ENCODE measurements at regions not wholly inside any gene's neighbourhood (a gene's known extent, or its start where the extent isn't known, plus 50 kb on each side); places are given as distances from the start of the nearest gene placed in this dataset.

DNA sequence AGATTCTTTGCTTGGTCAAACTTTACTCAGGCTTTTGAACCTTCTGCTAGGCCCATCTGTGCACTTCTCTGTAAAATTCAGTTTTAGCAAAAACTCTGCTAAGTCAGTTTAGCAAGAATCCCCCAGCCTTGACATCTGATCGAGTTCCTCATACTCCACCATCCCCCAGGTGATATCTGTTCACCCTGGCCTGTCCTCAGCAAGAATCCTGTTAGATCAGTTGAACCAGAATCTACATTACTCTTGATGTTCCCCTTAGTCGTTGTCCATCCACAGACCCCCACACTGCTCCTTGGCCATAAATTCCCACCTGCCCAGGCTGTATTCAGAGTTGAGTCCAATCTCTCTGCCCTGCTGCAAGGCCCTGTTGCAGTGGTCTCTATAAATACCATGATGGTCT lies 162.6 kb downstream of the ZNF674 start:
- no peak overlapping the region for H3K4me3 Mint-ChIP-seq

DNA sequence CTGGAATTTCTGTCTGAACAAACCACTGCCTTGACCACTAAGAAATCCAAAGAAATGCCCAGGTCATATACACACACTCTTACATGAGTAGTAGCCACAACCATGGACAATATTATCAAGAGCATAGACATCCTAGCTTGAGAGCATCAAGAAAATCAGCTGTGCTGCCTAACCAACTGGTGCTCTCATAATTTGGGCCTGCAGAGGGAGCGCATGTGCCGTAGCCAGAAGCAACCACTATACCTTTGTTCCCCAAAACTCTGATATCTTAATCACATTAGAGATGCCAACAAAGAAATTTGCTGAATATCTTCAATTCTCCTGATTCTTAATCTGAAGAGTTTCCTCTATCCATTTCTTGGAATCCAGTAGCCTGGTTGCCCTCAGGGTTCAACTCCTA lies 163.6 kb downstream of the ZNF674 start:
- Mint-ChIP-seq H3K4me3 (no peak overlapping the region), H3K36me3 (ENCODE audit: low read depth) (no peaks in the 10 kb centered on the region), H3K27ac (no peak overlapping the region), H3K27me3 (ENCODE audit: low read depth) (peaks cover 4% of the 10 kb centered on the region), H3K4me1 (ENCODE audit: low read depth) (peaks cover 4% of the 10 kb centered on the region), H3K9me3 (no peaks in the 10 kb centered on the region)

More for the DNA sequence above, 162.6 kb downstream of the ZNF674 start:
- Mint-ChIP-seq H3K27ac (no peak overlapping the region), H3K9me3 (no peaks in the 10 kb centered on the region), H3K27me3 (ENCODE audit: low read depth) (peaks cover 4% of the 10 kb centered on the region), H3K4me1 (ENCODE audit: low read depth) (peaks cover 4% of the 10 kb centered on the region), H3K36me3 (ENCODE audit: low read depth) (no peaks in the 10 kb centered on the region)

DNA sequence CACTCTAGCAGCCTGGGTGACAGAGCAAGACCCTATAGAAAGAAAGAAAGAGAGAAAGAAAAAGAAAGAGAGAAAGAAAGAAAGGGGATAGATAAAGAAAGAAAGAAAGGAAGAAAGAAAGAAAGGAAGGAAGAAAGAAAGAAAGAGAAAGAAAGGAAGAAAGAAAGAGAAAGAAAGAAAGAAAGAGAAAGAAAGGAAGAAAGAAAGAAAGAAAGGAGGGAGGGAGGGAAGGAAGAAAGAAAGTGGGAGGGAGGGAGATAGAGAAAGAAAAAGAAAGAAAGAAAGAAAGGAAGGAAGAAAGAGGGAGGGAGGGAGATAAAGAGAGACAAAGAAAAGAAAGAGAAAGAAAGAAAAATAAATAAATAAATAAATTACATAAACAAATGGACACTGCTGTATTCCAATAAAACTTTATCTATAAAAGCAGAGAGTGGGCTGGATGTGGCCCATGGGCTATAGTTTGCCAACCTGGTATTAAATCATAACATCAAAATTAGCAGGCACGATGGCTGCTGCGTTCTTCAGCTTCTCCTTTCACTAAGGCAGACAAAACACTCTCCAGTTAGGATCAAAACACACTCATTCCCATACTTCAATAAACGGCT lies 165.0 kb downstream of the ZNF674 start:
- Mint-ChIP-seq H3K4me3 (no peak overlapping the region), H3K36me3 (ENCODE audit: low read depth) (no peaks in the 10 kb centered on the region), H3K9me3 (no peaks in the 10 kb centered on the region), H3K27me3 (ENCODE audit: low read depth) (peaks cover 4% of the 10 kb centered on the region), H3K4me1 (ENCODE audit: low read depth) (peaks cover 4% of the 10 kb centered on the region), H3K27ac (no peak overlapping the region)

DNA sequence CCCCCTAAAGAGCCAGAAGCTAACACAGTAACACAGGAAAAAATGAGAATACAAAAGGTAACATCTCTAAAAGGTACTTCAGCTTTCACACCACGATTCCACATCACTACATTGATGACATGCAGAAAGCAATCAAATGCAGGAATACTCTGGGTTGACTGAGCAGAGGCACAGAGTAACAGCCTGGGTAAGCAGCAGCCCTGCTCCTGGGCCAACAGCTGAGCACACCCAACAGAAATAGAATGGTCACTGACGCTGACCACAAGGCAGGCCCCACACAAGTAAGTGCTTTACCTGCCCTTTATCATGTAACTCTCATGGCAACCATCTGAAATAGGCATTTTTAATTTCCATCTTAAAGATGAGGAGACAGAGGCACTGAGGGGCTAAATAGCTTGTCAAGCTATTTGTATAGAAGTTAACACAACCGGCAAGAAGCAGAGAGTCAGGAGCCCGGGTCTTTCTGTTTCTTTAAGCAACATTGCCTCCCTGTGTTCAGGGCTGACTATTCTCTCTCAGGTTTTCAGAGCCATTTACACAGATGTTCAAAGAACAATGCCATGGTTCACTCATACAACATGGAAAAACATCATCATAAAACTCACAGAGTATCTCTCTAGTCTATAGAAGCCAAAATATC lies 168.9 kb downstream of the ZNF674 start:
- Mint-ChIP-seq H3K4me1 (ENCODE audit: low read depth) (peaks cover 3% of the 10 kb centered on the region), H3K9me3 (no peaks in the 10 kb centered on the region), H3K36me3 (ENCODE audit: low read depth) (no peaks in the 10 kb centered on the region), H3K27ac (no peak overlapping the region), H3K27me3 (ENCODE audit: low read depth) (peaks cover 2% of the 10 kb centered on the region), H3K4me3 (no peak overlapping the region)

DNA sequence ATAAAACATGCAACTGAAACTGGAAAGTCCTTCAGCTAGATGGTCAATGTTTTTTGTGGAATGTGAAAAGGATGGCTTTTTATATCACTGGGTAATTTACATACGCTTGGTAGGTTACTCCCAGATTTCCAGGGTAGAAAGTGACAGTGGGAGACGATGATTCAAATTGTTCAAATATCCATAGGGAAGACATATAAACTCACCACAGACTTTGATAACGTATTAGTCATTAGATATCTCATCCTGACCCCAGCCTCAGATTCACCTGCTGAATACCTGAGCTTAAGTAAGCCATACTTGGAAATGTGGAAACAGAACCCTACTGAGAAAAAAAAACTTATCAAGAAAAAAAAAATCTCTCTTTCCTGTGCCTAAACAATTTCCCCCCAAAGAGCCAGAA lies 169.4 kb downstream of the ZNF674 start:
- H3K4me3 Mint-ChIP-seq = no peak overlapping the region
- no peaks in the 10 kb centered on the region for H3K36me3 Mint-ChIP-seq (ENCODE audit: low read depth)
- H3K27ac Mint-ChIP-seq = no peak overlapping the region
- H3K9me3 Mint-ChIP-seq = no peaks in the 10 kb centered on the region
- no peaks in the 10 kb centered on the region for H3K27me3 Mint-ChIP-seq (ENCODE audit: low read depth)
- peaks cover 2% of the 10 kb centered on the region for H3K4me1 Mint-ChIP-seq (ENCODE audit: low read depth)

DNA sequence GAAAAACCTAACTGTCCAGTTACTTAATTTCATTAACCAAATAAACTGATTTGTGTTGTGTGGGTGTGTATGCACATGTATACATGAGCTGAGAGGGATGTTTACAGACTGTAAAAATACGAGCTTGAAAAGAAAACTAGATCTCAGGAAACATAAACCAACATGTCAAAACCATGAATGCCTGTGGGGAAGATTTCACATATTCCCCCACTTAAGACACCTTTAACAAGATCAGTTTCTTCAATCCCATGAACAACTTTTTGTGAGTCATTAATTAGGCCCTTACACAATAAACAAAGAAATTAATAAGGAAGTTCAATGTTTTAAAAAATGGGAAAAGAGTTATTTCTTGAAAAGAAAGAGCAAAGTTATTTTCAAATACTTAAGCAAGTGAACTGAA lies 170.8 kb downstream of the ZNF674 start:
- H3K27ac Mint-ChIP-seq = no peak overlapping the region
- H3K36me3 Mint-ChIP-seq (ENCODE audit: low read depth) = no peaks in the 10 kb centered on the region
- H3K4me3 Mint-ChIP-seq = no peak overlapping the region
- H3K27me3 Mint-ChIP-seq (ENCODE audit: low read depth) = no peaks in the 10 kb centered on the region
- H3K9me3 Mint-ChIP-seq = no peaks in the 10 kb centered on the region
- H3K4me1 Mint-ChIP-seq (ENCODE audit: low read depth) = no peaks in the 10 kb centered on the region

DNA sequence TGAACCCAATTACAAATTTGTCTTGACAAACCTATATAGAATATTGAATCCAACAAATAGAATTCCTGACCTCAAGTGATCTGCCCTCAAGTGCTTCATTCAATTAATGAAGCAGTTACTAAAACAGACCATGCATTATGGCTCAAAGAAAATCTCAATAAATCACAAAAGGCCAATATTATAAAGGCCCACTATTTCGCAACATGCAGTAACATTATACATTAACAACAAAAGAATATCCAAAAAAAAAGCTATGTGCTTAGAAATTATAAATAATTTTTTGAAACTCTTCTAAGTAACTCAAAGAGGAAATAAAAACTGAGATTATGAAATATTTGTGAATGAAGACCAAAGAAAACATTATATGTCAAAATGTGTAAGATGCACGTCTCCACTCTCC lies 177.7 kb downstream of the ZNF674 start:
- Mint-ChIP-seq H3K27me3 (ENCODE audit: low read depth) (no peaks in the 10 kb centered on the region), H3K36me3 (ENCODE audit: low read depth) (no peaks in the 10 kb centered on the region), H3K27ac (no peak overlapping the region), H3K9me3 (no peaks in the 10 kb centered on the region), H3K4me3 (no peak overlapping the region), H3K4me1 (ENCODE audit: low read depth) (no peaks in the 10 kb centered on the region)

DNA sequence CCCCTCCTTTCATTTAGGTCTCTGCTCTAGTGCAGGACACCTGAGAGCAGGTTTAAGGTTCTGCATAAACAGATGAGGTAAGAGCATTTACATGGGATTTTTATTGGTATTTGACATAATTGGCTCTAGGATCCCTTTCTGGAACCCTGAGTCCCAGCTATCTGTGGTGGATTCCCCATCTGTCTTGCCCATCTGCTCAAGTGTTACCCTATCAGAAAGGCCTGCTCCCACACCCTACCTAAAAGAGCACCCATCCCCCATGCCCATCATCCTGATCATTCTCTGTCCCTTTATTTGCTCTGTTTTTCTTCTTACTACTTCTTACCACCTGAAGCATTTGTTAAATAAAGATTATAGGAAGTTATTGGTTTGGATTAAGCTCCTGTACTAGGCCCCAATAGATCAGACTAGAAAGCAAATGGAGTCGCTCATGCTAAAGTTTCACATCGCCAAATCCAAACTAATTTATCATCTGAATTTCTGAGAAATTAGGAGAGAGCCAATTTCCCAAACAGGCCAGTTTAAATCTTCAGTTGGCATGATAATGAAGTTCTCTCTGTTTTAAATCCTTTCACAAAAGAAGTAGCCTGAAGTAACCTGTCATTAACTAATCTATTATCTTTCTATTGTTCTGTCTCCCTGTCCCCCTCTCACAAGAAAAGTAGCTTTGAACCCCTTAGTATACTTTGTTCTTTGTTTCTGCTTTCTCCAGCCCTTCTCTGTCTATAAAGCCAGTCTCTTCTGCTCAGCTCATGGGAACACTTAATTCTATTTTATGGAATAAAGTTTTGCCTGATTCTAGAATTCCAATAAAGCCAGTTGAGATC lies 178.6 kb downstream of the ZNF674 start:
- H3K27ac Mint-ChIP-seq = no peak overlapping the region
- no peaks in the 10 kb centered on the region for H3K9me3 Mint-ChIP-seq
- H3K4me3 Mint-ChIP-seq = no peak overlapping the region
- no peaks in the 10 kb centered on the region for H3K27me3 Mint-ChIP-seq (ENCODE audit: low read depth)
- H3K36me3 Mint-ChIP-seq (ENCODE audit: low read depth) = no peaks in the 10 kb centered on the region
- H3K4me1 Mint-ChIP-seq (ENCODE audit: low read depth) = no peaks in the 10 kb centered on the region

DNA sequence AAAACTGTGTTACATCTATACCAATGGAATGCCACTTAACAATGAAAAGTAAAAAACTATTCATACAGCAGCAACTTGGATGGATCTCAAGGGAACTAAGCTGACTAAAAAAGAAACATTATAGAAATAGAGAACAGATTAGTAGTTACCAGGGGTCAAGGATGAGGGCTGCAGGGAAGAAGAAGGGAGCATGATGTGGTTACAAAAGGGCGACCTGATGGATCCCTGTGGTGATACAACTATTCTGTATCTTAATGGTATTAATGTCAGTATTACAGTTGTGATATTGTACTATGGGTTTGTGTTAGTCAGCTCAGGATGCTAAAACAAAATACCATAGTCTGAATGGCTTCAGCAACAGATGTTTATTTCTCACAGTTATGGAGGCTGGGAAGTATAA lies 190.7 kb downstream of the ZNF674 start:
- Mint-ChIP-seq H3K4me3 (no peak overlapping the region), H3K36me3 (ENCODE audit: low read depth) (no peaks in the 10 kb centered on the region), H3K4me1 (ENCODE audit: low read depth) (no peaks in the 10 kb centered on the region), H3K27ac (no peak overlapping the region), H3K27me3 (ENCODE audit: low read depth) (no peaks in the 10 kb centered on the region), H3K9me3 (peaks cover 3% of the 10 kb centered on the region)

DNA sequence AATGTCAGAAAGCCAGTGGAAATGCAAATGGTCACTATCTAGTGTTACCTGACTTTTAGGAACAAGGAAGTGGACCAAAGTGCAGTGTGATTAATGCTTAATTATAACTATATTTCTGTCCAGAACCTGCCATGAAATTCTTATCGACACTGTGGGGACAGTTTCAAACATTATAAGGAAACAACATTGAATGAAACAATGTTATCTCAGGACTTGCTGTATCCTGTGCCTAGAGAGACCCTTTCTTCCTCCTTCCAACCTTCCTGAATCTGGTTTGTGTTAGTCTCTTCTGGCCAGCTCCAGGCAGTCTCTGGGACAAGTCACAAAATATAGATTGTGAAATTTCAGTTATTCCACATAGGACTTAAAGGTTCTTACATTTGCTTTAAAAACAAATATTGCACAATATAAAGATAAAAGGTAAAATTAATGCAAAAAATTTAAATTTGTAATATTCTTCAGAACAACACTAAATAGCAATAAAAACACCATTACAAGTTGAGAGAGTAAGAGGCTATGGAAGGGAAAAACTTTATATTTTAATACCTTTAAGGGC lies 203.4 kb downstream of the ZNF674 start:
- H3K36me3 Mint-ChIP-seq (ENCODE audit: low read depth) = no peaks in the 10 kb centered on the region
- no peaks in the 10 kb centered on the region for H3K4me1 Mint-ChIP-seq (ENCODE audit: low read depth)
- no peak overlapping the region for H3K27ac Mint-ChIP-seq
- H3K27me3 Mint-ChIP-seq (ENCODE audit: low read depth) = peaks cover 3% of the 10 kb centered on the region
- no peaks in the 10 kb centered on the region for H3K9me3 Mint-ChIP-seq
- no peak overlapping the region for H3K4me3 Mint-ChIP-seq

DNA sequence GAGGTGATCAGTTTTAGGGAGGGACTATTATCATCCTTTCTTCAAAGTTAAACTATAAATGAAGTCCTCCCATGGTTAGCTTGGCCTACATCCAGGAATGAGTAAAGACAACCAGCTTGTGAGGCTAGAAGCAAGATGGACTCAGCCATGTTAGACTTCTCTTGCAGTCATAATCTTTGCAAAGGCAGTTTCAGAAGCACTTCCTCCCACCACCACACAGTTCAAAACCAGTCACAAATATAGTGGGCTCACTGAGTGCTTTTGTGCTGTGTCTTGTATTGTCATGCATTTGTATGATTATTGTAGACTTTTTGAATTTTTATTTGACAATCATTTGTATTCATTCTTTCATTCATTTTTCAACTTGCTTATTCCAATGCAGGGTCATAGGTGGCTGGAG lies 204.5 kb downstream of the ZNF674 start:
- H3K9me3 Mint-ChIP-seq = peaks cover 4% of the 10 kb centered on the region

DNA sequence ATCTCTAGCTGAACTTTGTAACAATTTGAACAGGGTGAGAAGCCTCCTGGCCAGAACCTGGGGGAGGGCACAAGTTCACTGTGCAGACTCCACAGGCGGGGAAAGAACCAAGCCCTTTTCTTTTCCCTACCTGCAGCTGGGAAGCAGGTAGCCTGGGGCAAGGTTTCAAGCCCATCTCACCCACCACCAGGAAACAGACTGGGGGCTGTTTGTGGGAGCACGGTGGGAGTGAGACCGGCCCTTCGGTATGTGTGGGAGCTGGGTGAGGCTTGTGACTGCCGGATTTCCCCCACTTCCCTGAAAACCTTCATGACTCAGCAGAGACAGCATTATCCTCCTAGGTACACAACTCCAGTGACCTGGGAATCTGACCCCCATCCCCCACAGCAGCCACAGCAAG lies 211.7 kb downstream of the ZNF674 start:
- Mint-ChIP-seq H3K4me1 (ENCODE audit: low read depth) (peaks cover 5% of the 10 kb centered on the region), H3K9me3 (peaks cover 6% of the 10 kb centered on the region), H3K27ac (no peak overlapping the region), H3K4me3 (no peak overlapping the region), H3K27me3 (ENCODE audit: low read depth) (no peaks in the 10 kb centered on the region), H3K36me3 (ENCODE audit: low read depth) (peaks cover 2% of the 10 kb centered on the region)

More for the DNA sequence above, 204.5 kb downstream of the ZNF674 start:
- peaks cover 3% of the 10 kb centered on the region for H3K27me3 Mint-ChIP-seq (ENCODE audit: low read depth)
- H3K4me3 Mint-ChIP-seq = no peak overlapping the region
- H3K27ac Mint-ChIP-seq = no peak overlapping the region
- no peaks in the 10 kb centered on the region for H3K36me3 Mint-ChIP-seq (ENCODE audit: low read depth)
- peaks cover 1% of the 10 kb centered on the region for H3K4me1 Mint-ChIP-seq (ENCODE audit: low read depth)

DNA sequence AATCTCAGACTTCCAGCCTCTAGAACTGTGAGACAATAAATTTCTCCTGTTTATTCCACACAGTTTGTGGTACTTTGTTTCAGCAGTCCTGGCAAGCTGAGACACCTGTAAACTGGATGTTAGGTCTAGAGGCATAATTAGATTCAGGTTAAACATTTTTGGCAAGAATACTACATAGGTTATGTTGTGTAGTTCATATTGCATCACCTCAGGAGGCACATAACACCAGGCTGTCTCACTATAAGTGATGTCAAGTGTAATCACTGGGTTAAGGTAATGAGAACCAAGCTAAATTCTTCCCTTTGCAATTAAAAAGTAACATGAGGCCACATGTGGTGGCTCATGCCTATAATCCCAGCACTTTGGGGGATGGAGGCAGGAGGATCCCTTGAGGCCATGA lies 214.2 kb downstream of the ZNF674 start:
- H3K4me1 Mint-ChIP-seq (ENCODE audit: low read depth) = peaks cover 5% of the 10 kb centered on the region
- peaks cover 2% of the 10 kb centered on the region for H3K36me3 Mint-ChIP-seq (ENCODE audit: low read depth)
- no peak overlapping the region for H3K27ac Mint-ChIP-seq
- H3K27me3 Mint-ChIP-seq (ENCODE audit: low read depth) = no peaks in the 10 kb centered on the region
- H3K9me3 Mint-ChIP-seq = peaks cover 5% of the 10 kb centered on the region
- H3K4me3 Mint-ChIP-seq = no peak overlapping the region

DNA sequence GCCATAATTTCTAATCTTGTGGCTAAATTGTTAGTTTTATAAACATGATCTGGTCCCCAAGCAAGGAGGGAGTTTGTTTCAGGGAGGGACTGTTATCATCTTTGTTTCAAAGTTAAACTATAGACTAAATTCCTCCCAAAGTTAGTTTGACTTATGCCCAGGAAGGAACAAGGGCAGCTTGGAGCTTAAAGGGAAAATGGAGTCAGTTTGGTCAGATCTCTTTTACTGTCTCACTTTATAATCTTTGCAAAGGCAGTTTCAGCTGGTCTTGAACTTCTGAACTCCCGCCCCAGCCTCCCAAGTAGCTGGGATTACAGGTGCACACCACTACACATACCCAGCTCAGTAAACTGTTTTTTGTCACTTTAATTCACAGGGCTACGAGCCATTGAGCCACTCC lies 214.7 kb downstream of the ZNF674 start:
- Mint-ChIP-seq H3K9me3 (peaks cover 3% of the 10 kb centered on the region), H3K27ac (no peak overlapping the region), H3K4me3 (no peak overlapping the region), H3K27me3 (ENCODE audit: low read depth) (no peaks in the 10 kb centered on the region), H3K36me3 (ENCODE audit: low read depth) (peaks cover 2% of the 10 kb centered on the region), H3K4me1 (ENCODE audit: low read depth) (peaks cover 3% of the 10 kb centered on the region)

DNA sequence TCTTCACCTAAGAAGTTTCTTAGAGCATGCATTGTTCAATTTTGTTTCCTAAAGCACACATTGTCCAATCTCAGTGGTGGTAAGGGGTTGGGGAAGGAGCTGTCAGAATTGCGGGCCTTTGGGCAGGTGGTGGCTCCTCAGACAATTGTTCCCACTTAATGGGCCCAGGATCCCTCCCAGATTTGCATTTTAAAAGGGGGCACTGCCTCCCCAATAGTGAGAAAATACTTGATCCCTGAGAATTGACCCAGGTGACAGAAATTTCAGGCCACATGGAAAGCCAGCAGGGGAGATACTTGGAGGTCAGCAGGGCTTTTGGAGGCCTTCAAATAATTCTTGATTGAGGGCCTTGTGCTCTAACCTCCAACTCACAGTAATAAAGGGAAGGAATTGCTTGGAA lies 217.1 kb downstream of the ZNF674 start:
- Mint-ChIP-seq H3K9me3 (no peaks in the 10 kb centered on the region), H3K27ac (no peak overlapping the region), H3K27me3 (ENCODE audit: low read depth) (no peaks in the 10 kb centered on the region), H3K36me3 (ENCODE audit: low read depth) (no peaks in the 10 kb centered on the region), H3K4me1 (ENCODE audit: low read depth) (peaks cover 4% of the 10 kb centered on the region), H3K4me3 (no peak overlapping the region)
